ENCODE measurements at regions not wholly inside any gene's neighbourhood (a gene's known extent, or its start where the extent isn't known, plus 50 kb on each side); places are given as distances from the start of the nearest gene placed in this dataset.

DNA sequence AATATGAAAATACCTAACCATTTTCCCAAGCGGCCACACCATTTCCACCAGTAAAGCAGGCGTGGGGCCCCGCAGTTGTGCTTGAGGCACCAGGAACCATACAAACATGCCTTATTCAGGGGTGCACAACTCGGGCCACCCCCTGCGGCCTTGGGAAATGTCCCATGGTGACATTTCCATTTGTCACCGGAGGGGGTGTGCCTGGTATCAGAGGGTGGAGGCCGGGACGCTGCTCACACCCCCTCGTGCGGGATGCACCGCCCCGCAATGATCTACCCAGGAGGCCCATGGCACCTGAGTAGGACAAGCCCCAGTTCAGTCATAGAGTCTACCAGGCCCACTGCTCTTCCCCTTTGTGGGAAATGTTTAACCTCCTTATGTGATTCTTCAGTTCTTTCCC is 218.8 kb downstream of the TEX29 start:
- DNase-seq (ENCODE audit: low read depth) = no peak

- no peak for DNase-seq (ENCODE audit: low read depth)
These were observed 219.5 kb downstream of the TEX29 start for GRCh38 chr13:111539791-111540446.

- DNase-seq (ENCODE audit: low read depth) = no peak
These were observed 220.0 kb downstream of the TEX29 start for GRCh38 chr13:111540486-111540885.

DNA sequence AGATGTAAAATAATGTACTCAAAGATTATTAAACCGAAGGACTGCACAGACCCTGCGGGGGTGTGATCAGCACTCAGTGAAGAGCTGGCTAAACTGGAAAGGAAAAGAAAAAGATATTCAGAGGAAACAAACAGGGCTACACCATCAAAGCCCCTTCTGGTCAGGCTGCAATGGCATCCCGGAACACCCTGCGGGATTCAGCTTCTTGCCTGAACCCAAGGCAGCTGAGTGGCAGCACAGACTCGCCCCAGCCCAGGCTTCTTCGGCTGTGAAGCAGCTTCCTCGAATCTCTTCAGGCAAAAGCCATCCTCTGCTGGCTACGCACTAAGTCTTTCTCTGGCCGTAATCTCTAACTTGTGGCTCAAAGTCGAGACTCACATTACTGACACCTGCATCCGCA is 220.9 kb downstream of the TEX29 start:
- no peak for DNase-seq (ENCODE audit: low read depth)

- DNase-seq (ENCODE audit: low read depth) = no peak
These were observed 221.5 kb downstream of the TEX29 start for GRCh38 chr13:111541752-111542529.

GRCh38 chr13:111542530-111543341 is 222.3 kb downstream of the TEX29 start:
- no peak for DNase-seq (ENCODE audit: low read depth)

- no peak for DNase-seq (ENCODE audit: low read depth)
These were observed 226.7 kb downstream of the TEX29 start for GRCh38 chr13:111546921-111547675.

DNA sequence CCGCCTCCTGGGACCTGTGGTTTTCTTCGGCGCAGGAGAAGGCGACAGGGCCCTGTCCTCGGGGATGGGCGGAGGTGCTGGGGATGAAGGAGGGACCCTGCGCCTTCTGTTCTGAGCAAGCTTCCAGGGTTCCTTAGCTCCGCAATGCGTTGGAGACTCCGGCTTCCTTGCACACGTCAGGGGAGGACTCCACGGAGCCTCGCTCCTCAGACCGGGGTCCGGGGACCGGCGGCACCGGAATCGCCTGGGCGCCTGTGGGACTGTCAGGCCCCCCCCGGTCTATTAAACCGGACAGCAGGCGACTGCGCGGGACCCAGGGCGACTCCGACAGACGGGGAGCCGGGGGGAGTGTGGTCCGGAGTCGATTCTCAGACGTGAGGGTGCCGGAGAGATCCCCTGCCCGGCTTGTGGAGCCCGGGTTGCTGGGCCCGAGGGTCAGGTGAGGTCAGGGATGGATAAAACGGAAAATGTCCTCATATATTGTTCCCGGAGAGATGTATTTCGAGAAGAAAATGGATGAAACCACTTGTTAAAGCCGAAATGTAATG is 227.4 kb downstream of the TEX29 start:
- no peak for DNase-seq (ENCODE audit: low read depth)

- no peak for DNase-seq (ENCODE audit: low read depth)
These were observed 227.9 kb downstream of the TEX29 start for GRCh38 chr13:111548301-111548700.

DNA sequence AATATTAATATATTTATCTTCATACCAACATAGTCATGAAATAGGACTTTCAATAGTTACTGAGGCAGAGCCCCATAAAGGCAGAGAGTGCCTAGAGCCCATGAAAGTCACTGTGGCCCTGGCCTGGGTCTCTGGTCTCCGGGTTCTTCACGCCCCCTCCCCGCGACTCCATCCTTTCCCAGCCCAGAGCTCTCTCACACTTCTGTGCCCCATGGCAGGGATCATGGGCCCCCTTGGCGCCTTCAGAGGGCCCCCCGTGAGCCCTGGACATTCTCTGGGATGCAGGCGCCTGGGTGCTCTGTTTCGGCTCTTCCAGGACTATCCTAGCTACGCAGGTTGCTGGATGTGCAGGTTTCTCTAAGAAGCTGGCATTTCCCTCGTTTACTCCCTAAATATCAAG is 228.4 kb downstream of the TEX29 start:
- no peak for DNase-seq (ENCODE audit: low read depth)

DNA sequence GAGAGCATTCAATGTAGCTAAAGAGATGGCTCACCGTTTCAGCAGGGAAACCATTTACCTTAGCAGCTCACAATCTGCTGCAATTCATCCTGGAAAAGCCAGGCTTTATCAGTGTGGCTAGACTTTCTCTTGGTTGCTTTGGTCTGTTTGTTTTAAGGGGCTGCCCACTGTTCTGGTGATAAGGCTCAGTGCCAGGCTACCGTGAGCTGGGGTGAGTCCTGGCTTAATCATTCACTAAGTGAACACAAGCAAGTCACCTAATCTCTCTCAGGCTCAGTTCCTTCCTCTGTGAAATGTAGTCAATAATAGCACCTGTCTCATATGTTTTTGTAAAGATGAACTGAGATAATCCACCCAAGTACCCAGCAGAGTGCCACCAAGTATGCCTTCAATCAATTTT is 229.0 kb downstream of the TEX29 start:
- DNase-seq (ENCODE audit: low read depth) = no peak

GRCh38 chr13:111550062-111550461 is 229.6 kb downstream of the TEX29 start:
- no peak for DNase-seq (ENCODE audit: low read depth)

DNA sequence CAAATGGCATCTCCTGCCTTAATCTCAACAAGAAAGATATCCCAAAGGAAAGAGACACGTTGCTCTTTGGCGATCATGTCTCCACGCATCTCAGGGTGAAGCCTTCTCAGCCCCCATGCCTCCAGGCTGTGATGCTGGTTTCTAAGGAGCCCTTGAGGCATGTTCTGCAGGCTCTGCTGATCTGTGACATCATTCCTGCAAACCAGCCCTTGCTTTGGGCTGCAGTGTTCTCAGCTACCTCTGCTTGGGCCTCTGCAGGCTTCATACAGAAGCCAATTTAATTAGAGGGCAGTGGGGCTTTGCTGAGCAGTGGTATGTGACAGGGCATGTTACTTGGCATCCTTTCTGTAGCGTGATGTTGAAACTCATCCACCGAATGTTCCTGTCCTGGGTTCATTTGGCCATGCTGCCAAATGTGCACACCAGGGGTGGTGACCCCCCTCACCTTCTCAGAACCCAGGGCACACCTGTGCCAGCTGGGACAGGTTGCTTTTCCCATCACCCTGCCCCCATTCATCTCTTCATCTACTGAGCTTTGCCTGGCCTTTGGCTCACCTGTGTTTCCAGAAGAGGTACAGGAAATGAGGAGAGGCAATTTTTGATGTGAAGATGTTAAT is 230.9 kb downstream of the TEX29 start:
- DNase-seq (ENCODE audit: low read depth) = no peak

GRCh38 chr13:111552891-111553655 is 232.6 kb downstream of the TEX29 start:
- DNase-seq (ENCODE audit: low read depth) = no peak

- DNase-seq (ENCODE audit: low read depth) = no peak
These were observed 234.3 kb downstream of the TEX29 start for GRCh38 chr13:111554539-111555267.

DNA sequence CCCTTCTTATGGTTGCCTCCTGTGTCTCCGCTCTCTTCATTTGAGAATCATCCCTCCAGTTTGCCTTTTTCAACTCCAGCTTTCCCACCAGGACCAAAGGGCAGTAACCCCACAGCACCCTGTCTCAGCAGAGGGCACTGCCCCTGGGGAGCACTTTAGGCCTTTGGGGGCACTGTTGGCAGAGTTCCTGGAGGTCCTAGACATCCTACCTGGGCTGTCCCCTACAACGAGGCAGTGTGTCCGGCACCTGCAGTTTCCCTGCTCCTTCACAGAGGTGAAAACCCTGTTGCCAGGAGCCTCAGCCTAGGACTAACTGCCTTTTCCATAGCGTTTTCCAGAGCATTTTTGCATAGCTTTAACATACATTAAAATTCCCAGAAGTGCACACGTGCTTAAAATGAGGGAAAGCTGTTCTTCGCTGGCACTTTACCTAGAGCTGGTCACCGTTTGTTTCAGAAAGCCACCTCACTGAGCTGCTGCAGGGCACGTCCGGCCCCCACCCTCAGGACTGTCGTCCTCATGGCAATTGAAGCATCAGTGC is 234.9 kb downstream of the TEX29 start:
- no peak for DNase-seq (ENCODE audit: low read depth)

- no peak for DNase-seq (ENCODE audit: low read depth)
These were observed 235.5 kb downstream of the TEX29 start for GRCh38 chr13:111555903-111556302.

DNA sequence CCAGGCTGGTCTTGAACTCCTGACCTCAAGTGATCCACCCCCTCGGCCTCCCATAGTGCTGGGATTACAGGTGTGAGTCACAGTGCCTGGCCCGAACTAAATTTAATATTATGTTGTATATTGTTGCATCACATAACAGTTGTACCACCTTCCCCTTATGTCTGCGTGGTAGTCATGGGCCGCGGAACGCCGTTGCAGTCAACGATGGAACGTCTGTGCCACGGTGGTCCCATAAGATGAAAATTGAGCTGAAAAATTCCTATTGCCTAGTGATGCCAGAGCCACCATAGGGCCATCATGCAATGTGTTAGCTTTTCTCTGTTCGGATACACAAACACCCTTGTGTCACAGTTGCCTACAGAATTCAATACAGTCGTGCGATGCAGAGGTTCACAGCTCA is 236.1 kb downstream of the TEX29 start:
- no peak for DNase-seq (ENCODE audit: low read depth)

DNA sequence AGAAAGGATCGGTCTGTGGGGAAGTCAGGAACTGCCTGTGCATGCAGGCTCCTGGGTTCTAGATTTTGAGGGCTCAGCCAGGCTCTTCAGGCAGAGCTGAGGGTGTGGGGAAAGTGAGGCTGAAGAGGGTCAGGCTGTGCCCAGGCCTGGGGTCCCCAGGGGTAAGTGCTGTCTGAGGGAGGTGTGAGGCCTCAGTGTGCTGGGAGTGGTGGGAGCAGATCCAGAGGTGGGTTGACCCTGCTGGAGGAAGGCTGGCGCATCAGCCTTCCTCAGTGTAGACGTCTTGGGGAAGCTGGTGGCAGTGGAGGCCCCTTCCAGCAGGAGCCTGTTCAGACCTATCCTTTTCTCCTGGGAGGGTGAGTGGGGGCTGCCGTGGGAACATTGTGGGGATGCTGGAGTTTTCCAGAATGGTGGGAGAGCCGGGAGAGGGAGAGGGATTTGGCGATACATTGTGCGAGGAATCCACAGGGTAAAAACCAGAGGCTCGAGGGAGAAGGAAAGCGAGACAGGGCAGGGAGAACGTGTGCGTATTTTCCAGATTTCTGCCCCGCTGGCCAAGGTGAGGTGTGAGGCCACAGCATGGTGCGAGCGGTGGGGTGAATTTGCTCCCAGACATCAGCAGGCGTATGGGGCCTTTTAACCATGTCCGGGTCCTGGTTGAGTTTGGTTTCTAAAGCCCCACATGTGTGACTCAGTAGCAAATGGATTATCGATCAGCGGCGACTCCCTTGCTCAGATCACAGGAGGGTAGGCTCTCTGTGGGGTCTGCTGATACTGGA is 237.7 kb downstream of the TEX29 start:
- no peak for DNase-seq (ENCODE audit: low read depth)
